NCI-H82 treated with DMSO at 0.1 percent for 48 hours (cell line): ENCODE measurements at regions not wholly inside any gene's neighbourhood (a gene's known extent, or its start where the extent isn't known, plus 50 kb on each side); places are given as distances from the start of the nearest gene placed in this dataset.

ENCODE experiments used
- DNase-seq: peaks from one replicate; lab custom pipeline; 2025; ENCODE audit not compliant: unreplicated experiment; lab: John Stamatoyannopoulos, UW

DNA sequence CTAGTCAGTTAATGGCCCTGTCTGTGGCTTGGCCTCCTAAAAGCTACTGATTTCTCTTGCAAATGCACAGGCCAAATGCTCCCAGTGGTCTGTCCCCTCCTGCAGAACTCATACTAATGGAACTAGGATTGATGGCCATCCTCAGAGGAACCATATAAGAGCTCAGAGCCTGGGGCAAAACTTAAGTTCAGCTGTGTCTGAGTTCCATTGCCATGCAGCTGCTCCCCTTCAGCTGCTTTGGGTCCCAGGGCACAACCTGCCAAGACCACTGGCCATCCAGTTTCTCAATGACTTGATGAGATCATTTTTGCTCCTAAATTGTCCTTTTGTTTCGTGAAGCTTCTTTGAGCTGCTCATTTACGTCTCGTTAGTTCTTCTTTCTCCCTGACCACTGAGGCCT is 529.5 kb upstream of the TBL1XR1 start:
- DNase-seq = no peak

DNA sequence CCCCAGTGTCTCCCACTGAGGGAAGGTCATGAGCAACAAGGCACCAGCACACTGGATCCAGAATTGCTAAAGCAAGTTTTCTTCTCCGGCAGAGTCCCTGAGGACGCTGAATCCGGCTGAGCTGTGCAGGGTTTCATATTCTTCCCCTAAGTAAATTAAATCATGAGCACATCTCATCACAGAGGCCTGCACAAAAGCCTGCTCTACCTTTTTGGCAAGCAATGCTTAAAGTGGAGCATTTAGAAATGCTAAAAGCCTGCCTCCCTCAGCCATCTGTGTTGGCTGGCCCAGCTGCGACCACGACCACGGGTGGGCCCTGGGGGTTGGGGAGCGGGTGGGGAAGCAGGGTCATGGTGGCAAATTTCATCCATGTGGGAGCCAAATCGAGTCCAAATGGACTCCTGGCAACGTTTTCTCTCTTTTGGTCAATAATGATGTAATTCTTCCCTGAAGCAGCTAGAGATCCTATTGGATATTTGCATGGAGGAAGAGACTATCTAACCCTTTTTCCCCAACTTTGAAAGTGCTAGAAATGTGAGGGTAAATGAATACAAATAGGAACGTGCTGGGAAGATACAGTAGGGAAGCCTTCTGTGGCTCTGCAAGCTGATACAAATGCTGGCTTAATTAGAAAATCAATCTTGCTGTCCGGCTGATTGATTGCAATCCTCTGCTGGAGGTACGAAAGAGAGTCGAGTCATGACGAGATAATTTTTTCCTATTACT is 532.8 kb upstream of the TBL1XR1 start:
- peak; percentile 69 for DNase-seq

DNA sequence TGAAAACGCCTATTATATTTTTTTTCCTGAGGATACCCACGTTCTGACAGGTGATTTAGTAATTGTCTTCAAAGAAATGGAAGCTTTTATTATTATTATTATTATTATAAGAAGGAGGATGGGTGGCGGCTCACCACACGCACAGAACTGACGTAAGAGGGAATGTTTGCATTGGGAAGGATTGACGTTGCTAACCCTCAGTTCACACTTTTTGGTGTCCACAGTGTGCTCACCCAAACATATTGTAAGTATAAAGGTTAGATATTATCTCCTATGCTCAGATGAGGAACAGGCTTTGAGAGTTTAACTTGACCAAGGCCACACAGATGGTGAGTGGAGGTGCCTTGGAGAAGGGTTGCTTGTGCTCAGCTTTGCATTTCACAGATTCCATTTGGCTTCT is 533.5 kb upstream of the TBL1XR1 start:
- no peak for DNase-seq

DNA sequence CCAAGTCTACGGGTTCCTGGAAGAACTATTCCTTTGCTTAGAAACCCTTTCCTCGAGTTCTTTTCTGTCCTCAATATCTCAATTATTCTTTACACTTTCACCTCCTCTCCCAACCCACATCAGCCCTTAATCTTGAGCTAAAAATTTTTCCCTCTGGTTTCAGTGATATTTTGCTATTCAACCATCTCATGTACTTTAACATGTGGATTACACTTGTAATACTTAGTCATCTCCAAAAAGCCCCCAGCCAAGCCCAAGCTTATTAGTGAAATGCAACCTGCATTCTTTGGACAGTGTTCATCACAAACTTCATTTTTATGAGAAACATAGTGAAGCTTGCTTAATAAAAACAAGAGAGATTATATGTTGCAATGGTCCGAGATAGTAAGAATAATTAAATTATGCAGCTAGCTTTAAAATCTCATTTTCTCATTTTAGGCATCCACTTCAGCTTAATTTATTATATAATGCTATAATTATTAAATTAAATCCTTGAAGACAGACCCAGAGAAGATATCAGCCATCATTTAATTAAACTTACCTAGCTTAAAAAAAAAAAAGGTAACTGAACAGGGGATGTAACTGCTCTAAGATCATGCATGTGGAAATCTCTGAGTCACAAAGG is 534.5 kb upstream of the TBL1XR1 start:
- peak; percentile 44 for DNase-seq

DNA sequence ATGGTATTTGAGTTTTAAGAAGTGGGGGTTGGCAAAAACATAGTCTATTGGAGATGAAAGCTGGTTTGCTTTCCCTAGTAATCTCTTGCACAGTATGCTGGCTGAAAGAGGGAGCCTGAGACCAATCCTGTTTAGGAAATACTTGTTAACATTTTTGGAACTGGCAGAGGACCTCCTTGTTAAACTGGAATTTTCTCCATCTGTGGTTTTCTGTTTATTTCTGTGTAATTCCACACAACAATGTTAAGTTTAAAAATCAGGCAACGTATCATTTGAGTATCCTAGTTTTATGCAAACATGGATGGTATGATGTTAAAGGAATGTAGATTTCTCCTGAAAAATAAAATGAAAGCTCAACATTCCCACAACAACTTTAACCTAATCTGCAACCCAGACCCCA is 536.0 kb upstream of the TBL1XR1 start:
- DNase-seq = no peak

DNA sequence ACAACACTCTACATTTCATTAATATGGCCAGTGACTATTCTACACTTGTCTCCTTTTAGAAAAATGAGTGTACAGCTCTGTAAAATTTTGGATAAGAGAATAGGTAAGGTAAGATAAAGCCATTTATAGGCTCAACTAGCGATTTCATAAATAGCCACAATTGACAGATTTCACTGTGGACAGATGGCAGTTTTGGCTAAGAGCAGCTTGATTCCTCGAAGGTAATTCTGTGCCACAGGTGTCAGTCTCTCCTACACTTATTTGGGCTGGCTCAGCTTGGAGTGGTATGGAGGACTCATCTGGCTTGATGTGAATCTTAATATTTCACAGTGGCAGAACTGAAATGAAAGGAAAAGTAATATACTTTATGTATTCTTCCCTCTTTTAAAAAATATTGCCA is 536.7 kb upstream of the TBL1XR1 start:
- peak; percentile 40 for DNase-seq

DNA sequence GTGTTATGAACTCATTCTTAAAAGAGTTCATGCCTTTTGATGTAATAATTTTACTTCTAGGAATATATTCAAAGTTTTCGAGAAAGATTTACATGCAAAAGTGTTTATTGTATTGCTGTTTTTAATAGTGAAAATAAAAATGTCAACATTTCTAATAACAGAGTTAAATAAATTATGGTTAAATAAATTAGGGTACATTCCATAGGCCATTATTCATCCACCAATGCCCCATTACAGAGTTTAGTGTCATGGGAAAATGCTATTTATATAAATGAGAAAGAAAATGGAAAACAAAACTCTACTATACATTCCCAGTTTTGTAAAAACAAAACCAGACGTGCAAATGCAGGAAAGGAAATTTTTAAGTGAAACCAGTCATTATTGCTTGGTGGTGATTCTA is 538.1 kb upstream of the TBL1XR1 start:
- DNase-seq = no peak

DNA sequence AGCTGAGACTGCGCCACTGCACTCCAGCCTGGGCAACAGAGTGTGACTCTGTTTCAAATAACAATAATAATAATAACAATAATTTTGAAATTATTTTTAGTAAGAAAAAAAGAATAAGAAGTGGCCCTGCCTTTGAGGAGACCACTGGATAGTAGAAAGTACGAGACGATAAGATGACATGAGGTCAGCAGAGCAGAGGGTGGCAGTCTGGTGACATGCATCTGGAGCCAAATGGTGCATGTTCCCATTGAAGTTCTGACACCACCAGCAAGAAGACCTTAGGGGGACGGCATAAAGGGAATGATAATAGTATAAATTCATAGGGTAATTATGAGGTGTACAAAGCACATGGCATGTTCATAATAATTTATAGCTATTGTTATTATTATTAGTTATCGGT is 542.2 kb upstream of the TBL1XR1 start:
- no peak for DNase-seq

DNA sequence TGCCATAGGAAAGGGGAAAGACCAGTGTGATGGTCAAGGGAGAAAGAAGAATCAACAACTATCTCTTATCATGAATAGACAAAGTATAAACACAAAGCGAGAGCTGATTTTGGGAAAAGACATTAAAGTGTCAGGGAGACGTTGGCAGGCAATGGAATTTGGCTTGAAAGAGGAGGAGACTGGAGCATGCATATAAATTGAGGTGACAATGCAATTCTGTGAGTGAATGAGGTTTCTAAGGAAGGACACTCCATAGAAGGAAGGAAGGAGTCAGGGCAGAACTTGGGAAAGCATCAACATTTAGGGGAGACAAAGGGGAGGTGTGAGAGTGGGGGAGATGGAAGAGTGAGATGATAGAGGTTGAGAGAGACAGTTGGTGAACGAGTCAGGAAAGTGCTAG is 543.0 kb upstream of the TBL1XR1 start:
- DNase-seq = no peak

DNA sequence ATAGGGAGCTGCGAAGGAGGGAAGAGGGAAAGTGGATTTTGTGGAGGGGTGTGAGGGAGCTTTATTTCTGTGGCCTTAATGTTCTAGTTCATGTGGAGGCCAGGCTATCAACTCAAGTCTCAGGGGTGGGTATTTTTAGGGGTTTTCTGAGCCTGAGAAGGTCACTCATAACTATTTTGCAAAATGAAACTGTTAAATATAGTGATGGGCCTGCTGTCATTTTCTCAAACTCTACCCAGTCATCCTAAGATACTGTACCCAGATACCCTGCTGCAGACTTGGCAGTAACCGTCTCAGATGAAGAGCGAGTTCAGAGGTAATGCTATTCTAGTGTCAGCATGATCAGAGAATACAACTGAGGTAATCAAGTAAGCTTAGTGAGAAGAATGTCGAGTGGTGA is 545.0 kb upstream of the TBL1XR1 start:
- no peak for DNase-seq

DNA sequence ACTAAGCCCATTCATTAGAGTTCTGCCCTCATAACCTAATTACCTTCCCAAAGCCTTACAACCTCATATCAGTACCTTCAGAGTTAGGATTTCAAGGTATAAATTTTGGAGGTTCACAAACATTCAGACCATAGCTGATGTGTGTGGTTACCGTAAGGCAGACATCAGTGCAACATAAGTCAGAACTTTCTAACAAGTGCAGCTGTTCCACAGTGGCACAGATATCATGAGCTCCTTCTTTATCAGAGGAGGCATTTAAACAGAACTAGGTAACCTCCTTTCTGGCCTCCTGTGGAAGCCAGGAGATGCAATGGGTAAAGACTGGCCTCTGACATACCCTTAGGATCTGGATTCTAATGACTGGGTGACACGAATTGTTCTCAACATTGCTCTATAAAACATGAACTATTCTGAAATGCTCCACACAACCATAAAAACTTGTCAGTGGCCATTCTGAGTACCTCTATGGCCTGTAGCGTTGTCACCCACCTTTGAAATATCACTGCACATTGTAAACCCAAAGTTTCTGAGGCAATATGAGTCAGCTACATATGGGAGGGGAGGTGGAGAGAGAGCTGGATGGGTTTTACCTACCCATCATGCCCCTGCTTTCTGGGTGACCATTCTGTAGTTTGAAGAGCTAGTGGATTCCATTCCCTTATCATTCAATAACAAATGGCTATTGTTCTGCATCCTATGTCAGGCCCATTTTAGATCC is 546.0 kb upstream of the TBL1XR1 start:
- no peak for DNase-seq

DNA sequence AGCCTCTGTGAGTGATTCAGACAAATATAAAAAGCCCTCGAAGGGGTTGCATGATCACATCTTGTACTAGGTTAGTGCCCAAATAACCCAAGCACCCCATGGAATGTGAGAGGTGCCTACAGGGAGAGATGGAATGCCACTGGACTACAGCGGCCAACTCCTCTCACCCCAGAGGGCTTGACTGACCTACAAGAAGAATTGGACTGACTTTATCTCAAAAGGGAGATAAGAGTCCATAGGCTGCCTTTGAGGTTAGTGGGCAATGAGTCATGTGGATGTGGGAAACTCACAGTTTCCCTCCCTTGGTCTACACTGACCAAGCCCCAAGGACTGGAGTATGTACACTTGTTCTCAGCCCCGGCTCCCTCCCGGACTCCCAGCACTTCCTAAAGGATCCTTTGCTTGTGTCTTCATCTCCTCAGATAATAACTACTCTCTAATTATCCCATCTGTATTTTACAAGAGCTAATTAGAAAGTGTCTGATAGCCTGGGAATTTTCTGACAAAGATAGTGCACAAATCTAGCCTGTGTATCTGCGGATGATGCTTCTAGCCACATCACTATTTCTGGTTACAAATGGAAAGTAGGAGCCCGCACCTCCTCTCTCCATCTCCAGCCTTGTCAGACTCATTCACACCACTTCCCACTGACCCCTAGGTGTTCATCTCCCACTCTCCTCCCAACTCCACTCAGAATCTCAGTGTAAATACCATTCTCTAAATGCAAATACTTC is 547.8 kb upstream of the TBL1XR1 start:
- DNase-seq = no peak

DNA sequence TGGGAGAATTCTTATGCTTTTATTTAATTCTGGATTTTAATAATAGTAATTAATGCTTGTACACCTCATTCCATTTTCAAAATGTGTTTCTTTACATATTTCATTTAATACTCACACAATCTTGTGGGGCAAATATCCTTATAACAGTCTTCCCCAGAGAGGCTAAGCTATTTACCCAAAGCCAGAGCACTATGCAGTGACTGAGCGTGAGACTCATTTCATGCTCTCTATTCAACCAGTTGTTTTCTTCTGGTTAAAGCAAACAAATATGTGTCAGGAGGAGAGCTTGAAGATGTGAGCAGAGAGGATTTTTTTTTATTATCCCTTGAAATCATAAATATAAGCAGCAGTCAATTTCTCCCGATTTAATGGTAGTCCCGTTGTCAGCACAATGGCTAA is 548.3 kb upstream of the TBL1XR1 start:
- DNase-seq = no peak

DNA sequence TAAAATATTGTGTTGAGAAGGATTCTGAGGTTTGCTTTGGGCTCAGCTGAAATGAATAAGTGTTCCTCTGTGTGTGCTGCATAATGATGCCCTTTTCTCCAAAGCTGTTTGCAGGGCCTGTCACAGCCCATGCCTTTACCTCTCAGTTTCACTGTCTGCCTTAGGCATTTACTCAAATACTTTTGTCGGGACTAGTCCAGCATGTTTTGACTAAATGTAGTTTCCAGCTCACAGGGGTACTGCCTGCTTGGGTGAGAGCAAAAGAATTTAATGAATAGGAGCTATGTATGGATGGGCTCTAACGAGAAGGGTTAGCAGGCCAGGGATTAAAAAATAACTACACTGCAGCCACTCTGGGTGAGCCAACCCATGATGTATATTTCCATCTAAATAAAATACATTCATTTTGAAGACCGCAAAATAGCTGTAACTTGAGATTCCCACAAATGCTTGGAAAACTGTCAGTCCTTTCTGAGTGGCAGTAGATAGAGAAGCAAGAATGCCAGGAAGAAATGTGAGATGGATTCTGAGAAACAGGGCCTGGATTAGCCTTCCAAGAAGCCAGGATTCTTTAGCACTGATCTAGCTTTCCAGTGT is 549.2 kb upstream of the TBL1XR1 start:
- DNase-seq = no peak

DNA sequence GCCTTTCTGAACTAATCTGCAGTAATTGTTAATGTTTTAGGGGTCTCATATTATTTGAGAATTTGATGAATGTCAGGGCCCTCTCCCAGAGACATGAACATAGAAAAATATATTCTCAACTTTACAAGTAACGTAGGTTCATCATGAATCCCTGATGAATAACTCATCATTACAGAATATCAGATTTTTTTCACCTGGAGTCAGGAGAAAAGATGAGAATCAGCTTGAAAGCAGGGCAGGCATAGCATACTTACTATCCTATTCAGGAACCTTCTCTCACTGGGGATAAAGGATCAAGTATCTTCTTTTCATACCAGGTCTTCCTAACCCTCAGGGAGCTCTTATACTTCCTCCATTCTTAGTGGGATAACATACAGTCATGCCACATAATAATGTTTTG is 552.6 kb upstream of the TBL1XR1 start:
- DNase-seq = no peak

DNA sequence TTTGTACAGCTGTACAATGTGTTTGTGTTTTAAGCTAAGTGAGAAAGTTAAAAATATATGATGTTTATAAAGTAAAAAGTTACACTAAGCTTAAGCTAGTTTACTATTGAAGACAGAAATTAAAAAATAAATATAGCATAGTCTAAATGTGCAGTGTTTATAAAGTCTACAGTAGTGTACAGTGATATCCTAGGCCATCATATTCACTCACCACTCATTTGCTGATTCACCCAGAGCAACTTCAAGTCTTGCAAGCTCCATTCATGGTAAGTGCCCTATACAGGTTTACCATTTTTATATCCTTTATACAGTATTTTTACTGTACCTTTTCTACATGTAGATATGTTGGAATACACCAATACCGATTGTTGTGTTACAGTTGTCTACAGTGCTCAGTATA is 553.2 kb upstream of the TBL1XR1 start:
- no peak for DNase-seq

DNA sequence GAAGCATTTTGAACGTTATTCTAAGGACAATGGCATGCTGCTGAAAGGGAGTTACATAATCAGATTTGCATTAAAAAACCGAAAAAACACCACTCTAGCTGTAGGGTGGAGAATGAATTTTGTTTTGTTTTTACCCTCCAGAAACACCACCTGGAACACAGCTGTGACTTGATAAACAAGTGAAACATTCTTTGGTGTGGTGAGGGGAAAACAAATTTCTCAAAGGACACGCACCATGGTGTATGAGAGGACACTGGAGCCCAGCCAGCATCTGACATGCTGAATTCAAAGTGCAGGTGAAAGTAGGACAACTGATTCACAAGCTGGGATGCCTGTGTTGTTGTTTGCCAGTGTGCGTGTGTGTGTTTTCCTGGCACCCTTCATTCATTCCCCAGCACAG is 554.5 kb upstream of the TBL1XR1 start:
- no peak for DNase-seq

DNA sequence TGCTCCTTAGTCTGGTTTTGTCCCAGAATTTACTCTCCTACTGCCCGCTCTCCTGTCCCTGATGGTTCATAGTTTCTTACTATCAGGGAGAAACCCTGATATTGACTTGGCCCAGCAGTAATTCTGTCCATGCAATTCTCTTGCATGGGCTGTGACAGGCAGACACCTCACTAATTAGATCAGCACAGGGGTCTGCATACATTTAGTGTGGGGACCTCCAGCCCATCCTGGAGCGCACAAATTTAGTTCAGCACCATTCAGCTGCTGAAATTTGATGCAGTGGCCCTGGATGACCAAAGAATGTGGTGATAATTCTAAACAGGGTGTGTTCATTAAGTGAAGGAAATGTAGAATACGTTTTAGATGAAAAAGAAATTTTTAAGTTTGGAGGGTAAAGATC is 555.5 kb upstream of the TBL1XR1 start:
- DNase-seq = no peak

DNA sequence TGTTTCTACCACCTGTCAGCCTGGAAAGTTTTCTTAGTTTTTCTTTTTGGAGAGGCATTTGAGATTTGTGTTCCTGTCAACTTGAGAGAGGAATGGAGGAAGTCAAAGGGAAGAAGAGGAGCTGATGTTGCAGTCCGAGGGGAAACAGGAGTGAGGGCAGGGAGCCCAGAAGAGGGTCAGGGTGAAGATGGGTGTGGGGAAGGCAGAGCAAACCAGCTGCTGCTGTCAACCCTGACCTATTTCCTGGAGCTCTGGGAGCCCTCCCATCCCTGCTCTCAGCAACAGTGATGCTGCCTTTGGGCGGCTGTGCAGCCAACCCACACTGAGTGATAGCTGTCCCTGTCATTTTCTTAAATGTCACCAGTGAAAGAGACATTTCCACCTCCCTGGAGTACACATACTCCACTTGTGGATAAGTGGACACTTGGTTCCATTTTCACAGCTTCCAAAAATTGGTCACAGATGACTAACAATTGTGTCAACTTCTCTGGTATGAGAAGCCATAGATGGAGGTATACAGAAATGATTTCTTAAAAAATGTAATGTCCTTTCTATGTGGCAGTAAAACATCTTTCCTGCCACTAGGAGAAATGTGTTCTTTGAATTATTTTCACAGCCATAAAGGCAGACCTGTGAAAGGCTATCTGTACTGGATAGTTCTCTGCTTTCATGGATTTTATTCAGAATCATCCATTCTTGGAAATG is 556.3 kb upstream of the TBL1XR1 start:
- no peak for DNase-seq

DNA sequence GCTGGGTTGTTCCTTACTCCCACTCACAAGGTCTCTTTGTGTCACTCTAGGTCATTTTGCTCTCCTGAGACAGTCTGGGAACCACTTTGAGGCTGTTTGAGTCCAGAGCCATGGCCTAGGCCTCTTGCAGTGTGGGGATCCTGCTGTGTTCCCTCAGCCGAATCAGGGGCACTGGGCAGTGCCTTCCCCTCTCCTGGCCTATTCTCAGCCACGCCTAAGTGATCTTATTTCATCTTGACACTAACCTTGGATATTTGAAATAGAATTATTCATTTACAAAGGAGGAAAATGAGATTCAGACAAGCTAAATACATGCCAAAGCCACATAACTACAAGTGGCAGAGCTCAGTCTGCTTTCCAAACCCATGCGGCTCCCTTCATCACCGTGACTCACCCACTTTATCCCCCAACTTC is 557.2 kb upstream of the TBL1XR1 start:
- DNase-seq = no peak

DNA sequence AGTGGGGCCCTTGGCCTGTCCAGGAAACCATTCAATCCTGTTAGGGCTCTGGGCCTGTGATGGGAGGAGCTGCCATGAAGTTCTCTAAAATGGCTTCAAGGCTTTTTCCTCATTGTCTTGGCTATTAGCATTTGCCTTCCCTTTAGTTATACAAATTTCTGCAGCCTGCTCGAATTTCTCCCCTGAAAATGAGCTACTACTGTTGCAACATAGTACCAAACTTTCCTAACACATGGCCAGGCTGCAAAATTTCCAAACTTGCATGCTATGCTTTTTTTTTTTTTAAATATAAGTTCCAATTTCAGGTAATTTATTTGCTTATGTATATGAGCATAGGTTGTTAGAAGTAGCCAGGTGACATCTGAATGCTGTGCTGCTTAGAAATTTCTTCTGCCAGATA is 560.8 kb upstream of the TBL1XR1 start:
- no peak for DNase-seq
